MM.1S (cell line): ENCODE measurements at regions not wholly inside any gene's neighbourhood (a gene's known extent, or its start where the extent isn't known, plus 50 kb on each side); places are given as distances from the start of the nearest gene placed in this dataset.

ENCODE experiments used
- DNase-seq: peaks from one replicate; pipeline ENCODE4 v3.0.0-alpha.2; 2015
- H2AFZ ChIP-seq: fragments of 300-600 bp; sonication (generic); 2 replicates; pipeline ENCODE4 v1.6.0; 2016; ENCODE audit warnings: antibody characterized with exemption, low read length
- H3F3A ChIP-seq: fragments of 300-600 bp; sonication (generic); 2 replicates; pipeline ENCODE4 v1.6.1; 2016; ENCODE audit warnings: mild to moderate bottlenecking, antibody characterized with exemption, low read length, moderate library complexity, mixed read lengths; ENCODE audit not compliant: insufficient read depth
- H3K27ac ChIP-seq: fragments of 300-600 bp; sonication (generic); 2 replicates; pipeline ENCODE4 v1.5.1; 2016; ENCODE audit warnings: mild to moderate bottlenecking, low read length
- H3K27me3 ChIP-seq: fragments of 300-600 bp; sonication (generic); replicated peaks from 2 replicates; pipeline ENCODE4 v1.6.0; 2016; ENCODE audit warnings: low read length; ENCODE audit not compliant: insufficient read depth
- H3K36me3 ChIP-seq: fragments of 300-600 bp; sonication (generic); replicated peaks from 2 replicates; pipeline ENCODE4 v1.6.1; 2016; ENCODE audit warnings: mild to moderate bottlenecking, low read length, mixed read lengths; ENCODE audit not compliant: insufficient read depth
- H3K4me1 ChIP-seq: fragments of 300-600 bp; sonication (generic); 2 replicates; pipeline ENCODE4 v1.6.1; 2016; ENCODE audit warnings: low read length, mixed read lengths
- H3K4me2 ChIP-seq: fragments of 300-600 bp; sonication (generic); 2 replicates; pipeline ENCODE4 v1.6.0; 2016; ENCODE audit warnings: low read depth, low read length
- H3K4me3 ChIP-seq: fragments of 300-600 bp; sonication (generic); 2 replicates; pipeline ENCODE4 v1.5.1; 2016; ENCODE audit warnings: low read length, mixed read lengths
- H3K79me2 ChIP-seq: fragments of 300-600 bp; sonication (generic); 2 replicates; pipeline ENCODE4 v1.6.1; 2016; ENCODE audit warnings: mixed run types, low read length, mixed read lengths
- H3K9ac ChIP-seq: fragments of 300-600 bp; sonication (generic); 2 replicates; pipeline ENCODE4 v1.6.1; 2016; ENCODE audit warnings: low read length, mixed read lengths
- H3K9me2 ChIP-seq: fragments of 300-600 bp; sonication (generic); replicated peaks from 2 replicates; pipeline ENCODE4 v1.6.1; 2016; ENCODE audit warnings: mild to moderate bottlenecking, low read length, mixed read lengths; ENCODE audit not compliant: insufficient read depth
- H3K9me3 ChIP-seq: fragments of 300-600 bp; sonication (generic); replicated peaks from 2 replicates; pipeline ENCODE4 v1.6.1; 2016; ENCODE audit warnings: mild to moderate bottlenecking, low read length, mixed read lengths; ENCODE audit not compliant: insufficient read depth
- H4K20me1 ChIP-seq: fragments of 300-600 bp; sonication (generic); 2 replicates; pipeline ENCODE4 v1.6.1; 2016; ENCODE audit warnings: mild to moderate bottlenecking, low read length, moderate library complexity, mixed read lengths; ENCODE audit not compliant: insufficient read depth
- EZH2 ChIP-seq: fragments of 300-600 bp; sonication (generic); optimal IDR thresholded peaks from 2 replicates; pipeline ENCODE3; 2017; ENCODE audit warnings: low read depth, mild to moderate bottlenecking, antibody characterized with exemption, low read length, mixed read lengths
- EZH2phosphoT487 ChIP-seq: fragments of 300-600 bp; sonication (generic); IDR thresholded peaks from 2 replicates; pipeline ENCODE4 v1.6.1; 2018; ENCODE audit warnings: antibody characterized with exemption, low read length
- TF ChIP-seq, protein P1 (sequence below): fragments of 300-600 bp; sonication (generic); IDR thresholded peaks from 2 replicates; pipeline ENCODE4 v1.5.1; 2016; ENCODE audit warnings: antibody characterized with exemption, low read length, mixed read lengths

DNA sequence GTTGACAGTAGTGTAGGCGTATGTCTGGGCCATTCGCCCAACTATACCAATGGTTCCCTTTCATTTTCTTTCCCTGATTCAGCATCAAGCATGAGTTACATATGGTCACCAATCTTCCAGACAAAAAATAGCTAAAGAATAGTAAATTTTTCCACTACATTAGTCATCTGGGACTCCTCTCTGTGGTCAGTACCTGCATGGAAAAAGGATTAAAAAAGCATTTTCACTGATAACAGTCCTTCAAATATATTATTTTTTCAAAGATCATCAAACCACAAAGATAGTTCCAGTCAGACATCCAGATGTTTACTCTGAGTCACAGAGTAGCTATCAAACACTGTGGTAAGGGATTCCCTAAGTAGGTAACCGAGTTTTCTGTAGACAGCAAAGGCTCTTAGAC, 302.6 kb upstream of the SEMA3D start:
- no peak overlapping the region for H3K9ac ChIP-seq
- TF ChIP-seq, protein P1, sequence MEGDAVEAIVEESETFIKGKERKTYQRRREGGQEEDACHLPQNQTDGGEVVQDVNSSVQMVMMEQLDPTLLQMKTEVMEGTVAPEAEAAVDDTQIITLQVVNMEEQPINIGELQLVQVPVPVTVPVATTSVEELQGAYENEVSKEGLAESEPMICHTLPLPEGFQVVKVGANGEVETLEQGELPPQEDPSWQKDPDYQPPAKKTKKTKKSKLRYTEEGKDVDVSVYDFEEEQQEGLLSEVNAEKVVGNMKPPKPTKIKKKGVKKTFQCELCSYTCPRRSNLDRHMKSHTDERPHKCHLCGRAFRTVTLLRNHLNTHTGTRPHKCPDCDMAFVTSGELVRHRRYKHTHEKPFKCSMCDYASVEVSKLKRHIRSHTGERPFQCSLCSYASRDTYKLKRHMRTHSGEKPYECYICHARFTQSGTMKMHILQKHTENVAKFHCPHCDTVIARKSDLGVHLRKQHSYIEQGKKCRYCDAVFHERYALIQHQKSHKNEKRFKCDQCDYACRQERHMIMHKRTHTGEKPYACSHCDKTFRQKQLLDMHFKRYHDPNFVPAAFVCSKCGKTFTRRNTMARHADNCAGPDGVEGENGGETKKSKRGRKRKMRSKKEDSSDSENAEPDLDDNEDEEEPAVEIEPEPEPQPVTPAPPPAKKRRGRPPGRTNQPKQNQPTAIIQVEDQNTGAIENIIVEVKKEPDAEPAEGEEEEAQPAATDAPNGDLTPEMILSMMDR = no peak
- TF ChIP-seq EZH2phosphoT487 = no peak
- no peak for TF ChIP-seq EZH2
- H3K4me3 ChIP-seq = no peak overlapping the region
- H3K9me3 ChIP-seq = no peaks in the 10 kb centered on the region
- no peaks in the 10 kb centered on the region for H3K79me2 ChIP-seq
- H3K4me1 ChIP-seq = no peaks in the 10 kb centered on the region
- no peak overlapping the region for H3K27ac ChIP-seq
- H3K4me2 ChIP-seq = no peak overlapping the region
- H3K27me3 ChIP-seq = no peaks in the 10 kb centered on the region
- H2AFZ ChIP-seq = no peak overlapping the region
- DNase-seq = no peak
- no peaks in the 10 kb centered on the region for H4K20me1 ChIP-seq
- no peaks in the 10 kb centered on the region for H3F3A ChIP-seq
- H3K9me2 ChIP-seq = no peaks in the 10 kb centered on the region
- no peaks in the 10 kb centered on the region for H3K36me3 ChIP-seq

GRCh38 chr7:85488406-85488805, 301.6 kb upstream of the SEMA3D start:
- Histone ChIP-seq H3K79me2 (no peaks in the 10 kb centered on the region), H3K9me2 (no peaks in the 10 kb centered on the region)

DNA sequence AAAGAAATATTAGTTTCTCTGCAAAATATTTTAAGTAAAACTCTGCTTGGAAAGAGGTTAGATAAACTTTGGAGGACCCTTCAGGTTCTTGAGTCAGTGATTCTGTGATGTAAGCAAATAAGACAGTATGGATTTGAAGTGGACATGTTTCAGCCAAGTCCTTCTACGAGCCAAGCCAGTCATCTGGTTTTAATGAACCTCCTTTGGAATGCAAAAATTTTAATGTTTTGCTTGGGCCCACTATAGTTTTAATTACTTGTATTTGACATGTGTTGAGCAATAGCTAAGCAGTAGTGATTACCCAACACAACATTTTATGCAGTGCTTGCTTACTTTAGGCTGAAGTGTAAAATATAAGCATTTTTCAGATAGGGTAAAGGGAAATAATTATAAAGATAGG, 296.3 kb upstream of the SEMA3D start:
- H2AFZ ChIP-seq = no peak overlapping the region
- no peaks in the 10 kb centered on the region for H3F3A ChIP-seq
- no peak overlapping the region for H3K4me2 ChIP-seq
- no peaks in the 10 kb centered on the region for H4K20me1 ChIP-seq
- H3K9me3 ChIP-seq = no peaks in the 10 kb centered on the region
- H3K27ac ChIP-seq = no peak overlapping the region
- H3K27me3 ChIP-seq = no peaks in the 10 kb centered on the region
- no peaks in the 10 kb centered on the region for H3K9me2 ChIP-seq
- TF ChIP-seq EZH2phosphoT487 (no peak), EZH2 (no peak)
- TF ChIP-seq, protein P1 = no peak
- no peaks in the 10 kb centered on the region for H3K36me3 ChIP-seq
- H3K4me3 ChIP-seq = no peak overlapping the region
- H3K9ac ChIP-seq = no peak overlapping the region
- H3K4me1 ChIP-seq = no peaks in the 10 kb centered on the region
- no peak for DNase-seq
- H3K79me2 ChIP-seq = no peaks in the 10 kb centered on the region

More at GRCh38 chr7:85488406-85488805, 301.6 kb upstream of the SEMA3D start:
- no peaks in the 10 kb centered on the region for H4K20me1 ChIP-seq
- H3K4me1 ChIP-seq = no peaks in the 10 kb centered on the region
- no peak overlapping the region for H2AFZ ChIP-seq
- DNase-seq = no peak
- H3K9ac ChIP-seq = no peak overlapping the region
- no peaks in the 10 kb centered on the region for H3K9me3 ChIP-seq
- no peak overlapping the region for H3K4me3 ChIP-seq
- H3K36me3 ChIP-seq = no peaks in the 10 kb centered on the region
- H3K4me2 ChIP-seq = no peak overlapping the region
- no peaks in the 10 kb centered on the region for H3F3A ChIP-seq
- H3K27me3 ChIP-seq = no peaks in the 10 kb centered on the region
- TF ChIP-seq, protein P1 = no peak
- TF ChIP-seq EZH2 = no peak
- no peak for TF ChIP-seq EZH2phosphoT487
- no peak overlapping the region for H3K27ac ChIP-seq
